Calu3 (cell line): ENCODE measurements at regions not wholly inside any gene's neighbourhood (a gene's known extent, or its start where the extent isn't known, plus 50 kb on each side); places are given as distances from the start of the nearest gene placed in this dataset.

ENCODE experiments used
- BruUV-seq: library from RNA; stranded (reverse); fragments of 400-500 nt; replicated peaks from 2 replicates; lab custom pipeline; 2021; lab: Mats Ljungman, UMichigan
- CTCF ChIA-PET: fragments of 300-600 bp; sonication (Branson Sonifier 250); formaldehyde crosslinking; loops from one replicate; lab custom pipeline; 2022; ENCODE audit warnings: antibody characterized with exemption; lab: Charles Lee
- DNase-seq: peaks from one replicate; pipeline ENCODE4 v3.0.0; 2022
- H3K27ac Mint-ChIP-seq: one replicate; pipeline ENCODE4 v1.8.0; 2022; ENCODE audit warnings: mixed read lengths; ENCODE audit not compliant: unreplicated experiment
- H3K27me3 Mint-ChIP-seq: one replicate; pipeline ENCODE4 v1.8.0; 2022; ENCODE audit warnings: mixed read lengths; ENCODE audit not compliant: unreplicated experiment
- H3K36me3 Mint-ChIP-seq: one replicate; pipeline ENCODE4 v1.8.0; 2022; ENCODE audit warnings: mild to moderate bottlenecking, moderate library complexity, mixed read lengths; ENCODE audit not compliant: insufficient read depth, unreplicated experiment
- H3K4me1 Mint-ChIP-seq: one replicate; pipeline ENCODE4 v1.8.0; 2022; ENCODE audit warnings: mild to moderate bottlenecking, low read depth, mixed read lengths; ENCODE audit not compliant: unreplicated experiment
- H3K4me3 Mint-ChIP-seq: one replicate; pipeline ENCODE4 v1.8.0; 2022; ENCODE audit warnings: mild to moderate bottlenecking, low read depth, moderate library complexity, mixed read lengths; ENCODE audit not compliant: unreplicated experiment
- H3K9me3 Mint-ChIP-seq: one replicate; pipeline ENCODE4 v1.8.0; 2022; ENCODE audit warnings: low read depth, mixed read lengths; ENCODE audit not compliant: unreplicated experiment
- CTCF ChIP-seq: fragments of 200-600 bp; IDR thresholded peaks from one replicate; pipeline ENCODE4 v1.8.0; 2022; ENCODE audit warnings: antibody characterized with exemption; ENCODE audit not compliant: unreplicated experiment
- intact Hi-C: fragments of 100-400 bp; cut with micrococcal nuclease; formaldehyde crosslinking; loops from one replicate; pipeline ENCODE4 v1.10.0; 2022; ENCODE audit not compliant: unreplicated experiment

- H3K4me3 Mint-ChIP-seq, result peak overlapping the region; percentile 10
- DNase-seq, result no peak
- no peak for TF ChIP-seq CTCF
- BruUV-seq, result no TSS peak
- no peaks in the 10 kb centered on the region for H3K27me3 Mint-ChIP-seq
- H3K9me3 Mint-ChIP-seq, result no peaks in the 10 kb centered on the region
- no peaks in the 10 kb centered on the region for H3K36me3 Mint-ChIP-seq
- CTCF ChIA-PET, result no interaction called here
- no peak overlapping the region for H3K27ac Mint-ChIP-seq
- intact Hi-C loops, result loop anchor here (2.0 kb wide), 1 partner anchor 38 kb away; no protein-coding TSS in a partner anchor
- H3K4me1 Mint-ChIP-seq, result peaks cover 26% of the 10 kb centered on the region
Observed at GRCh38 chr1:214902636-214903320, 179.8 kb upstream of the KCNK2 start.

GRCh38 chr1:214912127-214912526, 170.4 kb upstream of the KCNK2 start:
- Mint-ChIP-seq H3K36me3 (no peaks in the 10 kb centered on the region), H3K27ac (no peak overlapping the region), H3K4me1 (no peaks in the 10 kb centered on the region), H3K27me3 (no peaks in the 10 kb centered on the region), H3K4me3 (no peak overlapping the region), H3K9me3 (no peaks in the 10 kb centered on the region)
- intact Hi-C loops, result no loop called here
- no peak for DNase-seq
- no TSS peak for BruUV-seq
- no peak for TF ChIP-seq CTCF
- CTCF ChIA-PET, result no interaction called here

GRCh38 chr1:214913966-214914365, 168.6 kb upstream of the KCNK2 start:
- no peaks in the 10 kb centered on the region for H3K27me3 Mint-ChIP-seq
- no peaks in the 10 kb centered on the region for H3K36me3 Mint-ChIP-seq
- intact Hi-C loops, result no loop called here
- no TSS peak for BruUV-seq
- no peaks in the 10 kb centered on the region for H3K4me1 Mint-ChIP-seq
- CTCF ChIA-PET, result no interaction called here
- no peaks in the 10 kb centered on the region for H3K9me3 Mint-ChIP-seq
- no peak overlapping the region for H3K27ac Mint-ChIP-seq
- H3K4me3 Mint-ChIP-seq, result no peak overlapping the region
- no peak for DNase-seq
- no peak for TF ChIP-seq CTCF

- no TSS peak for BruUV-seq
- Mint-ChIP-seq H3K27me3 (no peaks in the 10 kb centered on the region), H3K9me3 (no peaks in the 10 kb centered on the region), H3K4me3 (no peak overlapping the region), H3K36me3 (no peaks in the 10 kb centered on the region), H3K27ac (no peak overlapping the region), H3K4me1 (no peaks in the 10 kb centered on the region)
- intact Hi-C loops, result no loop called here
- TF ChIP-seq CTCF, result no peak
- CTCF ChIA-PET, result no interaction called here
- no peak for DNase-seq
Observed at GRCh38 chr1:214917081-214917635, 165.4 kb upstream of the KCNK2 start.
